Hepatic stellate cell (primary cell): ENCODE measurements at regions not wholly inside any gene's neighbourhood (a gene's known extent, or its start where the extent isn't known, plus 50 kb on each side); places are given as distances from the start of the nearest gene placed in this dataset.

Experiments
- DNase-seq: peaks from one replicate; pipeline ENCODE4 v3.0.0; 2011; ENCODE audit warnings: low spot score

DNA sequence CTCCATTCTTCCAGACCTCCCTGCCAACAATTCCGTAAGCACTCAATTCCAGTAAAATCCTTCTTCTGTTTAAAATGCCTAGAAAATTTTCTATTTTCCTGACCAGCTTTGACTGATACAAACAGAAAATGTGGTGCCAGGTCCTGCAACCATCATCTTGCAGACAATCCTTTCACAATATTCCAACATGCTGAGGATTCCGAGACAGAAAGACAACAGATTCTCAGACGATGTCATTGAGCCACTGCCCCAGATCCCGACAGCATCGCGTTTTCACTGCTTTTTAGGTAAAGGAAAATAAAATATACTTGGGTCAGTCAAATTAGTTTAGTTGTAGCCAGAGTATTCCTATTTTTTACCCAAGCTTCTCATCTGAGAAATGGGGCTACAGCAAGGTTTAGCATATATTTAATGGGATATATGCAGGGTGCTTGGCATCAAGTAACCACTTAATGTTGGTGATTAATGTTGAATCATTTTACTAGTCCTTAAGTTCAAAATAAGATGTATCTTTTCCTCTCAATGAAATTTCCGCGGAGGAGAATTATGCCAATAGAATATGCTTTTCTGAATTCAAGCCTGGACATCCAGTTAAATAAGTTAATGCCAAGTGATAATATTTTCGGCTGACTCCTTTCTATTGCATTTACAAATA lies 866.6 kb downstream of the SLC4A3 start:
- no peak for DNase-seq

- no peak for DNase-seq
Observed at GRCh38 chr2:220496513-220496912, 869.1 kb downstream of the SLC4A3 start.

GRCh38 chr2:220499225-220499624 lies 871.8 kb downstream of the SLC4A3 start:
- peak; percentile 37 for DNase-seq

DNA sequence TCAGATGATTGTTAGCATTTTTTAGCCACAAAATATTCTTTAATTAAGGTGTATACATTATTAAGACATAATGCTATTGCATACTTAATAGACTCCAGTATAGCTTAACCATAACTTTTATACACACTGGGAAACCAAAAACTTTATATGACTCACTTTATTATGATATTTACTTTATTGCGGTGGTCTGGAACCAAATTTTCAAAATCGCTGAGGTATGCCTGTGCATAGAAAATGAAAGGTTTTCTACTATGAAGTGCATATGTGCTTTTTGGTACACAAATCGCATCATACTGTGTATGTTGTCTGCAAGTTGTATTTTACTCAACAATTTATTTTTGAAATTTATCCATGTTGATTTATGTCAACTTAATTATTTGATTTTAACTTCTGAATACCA lies 875.1 kb downstream of the SLC4A3 start:
- DNase-seq = no peak

DNA sequence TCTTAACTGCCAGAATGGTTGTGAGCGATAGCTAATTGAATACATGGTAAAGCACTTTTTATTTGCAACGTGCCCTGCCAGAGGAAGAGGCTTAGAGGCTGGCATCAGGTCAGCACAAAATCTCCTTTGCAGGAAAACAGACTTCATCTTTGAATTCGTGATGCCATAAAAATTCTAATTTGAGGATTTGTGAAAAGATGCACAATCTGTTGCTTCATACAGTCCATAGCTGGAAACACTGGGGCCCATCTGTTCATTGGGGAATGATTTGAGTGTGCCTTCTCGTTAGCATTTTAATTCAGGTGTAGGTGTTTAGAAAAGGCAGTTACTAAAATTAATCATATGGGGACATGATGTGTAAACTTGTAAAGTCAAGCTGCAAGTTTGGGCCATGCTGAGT lies 876.0 kb downstream of the SLC4A3 start:
- no peak for DNase-seq

DNA sequence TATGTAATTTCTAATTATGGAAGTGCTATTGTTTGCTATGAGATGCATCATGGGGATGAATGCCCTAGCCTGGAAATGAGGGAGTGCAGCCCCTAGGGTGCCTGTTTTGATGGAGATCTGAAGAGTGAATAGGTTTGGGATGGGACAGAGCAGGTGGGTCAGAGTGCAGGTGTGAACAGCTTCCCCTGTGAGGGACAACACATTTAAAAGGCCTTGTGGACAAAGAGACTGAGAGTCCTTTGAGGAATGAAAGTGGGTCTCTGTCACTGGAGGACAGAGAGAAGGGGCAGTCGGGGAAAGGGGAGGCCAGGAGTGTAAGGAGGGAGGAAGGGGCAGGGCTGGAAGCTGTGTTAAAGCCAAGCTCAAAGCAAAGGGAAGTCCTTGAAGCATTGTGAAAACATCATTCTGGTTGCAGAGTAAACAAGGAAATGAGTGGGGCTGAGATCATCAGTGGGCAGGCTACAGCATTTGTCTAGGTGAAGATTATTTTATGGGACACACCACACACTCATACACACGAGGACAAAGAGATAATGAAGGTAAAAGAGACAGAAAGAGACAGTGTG lies 877.6 kb downstream of the SLC4A3 start:
- DNase-seq = no peak

DNA sequence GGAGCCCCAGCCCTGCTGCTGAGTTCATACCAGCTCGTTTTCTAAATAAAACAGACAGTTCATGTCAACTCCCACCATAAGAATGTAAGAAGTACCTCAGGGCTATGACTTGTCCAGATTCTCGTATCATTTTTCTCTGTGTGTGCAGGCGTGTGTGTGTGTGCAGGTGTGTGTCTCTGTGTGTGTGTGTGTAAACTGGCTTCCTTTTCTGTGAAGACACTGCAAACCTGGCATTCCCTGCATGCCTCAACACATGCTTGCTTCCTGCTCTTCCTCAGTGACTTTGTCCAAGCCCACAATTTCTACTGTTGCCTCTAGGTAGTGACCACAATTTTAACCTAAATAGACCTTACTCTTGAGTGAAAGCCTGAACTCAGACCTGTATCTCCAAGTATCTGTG lies 879.0 kb downstream of the SLC4A3 start:
- no peak for DNase-seq

DNA sequence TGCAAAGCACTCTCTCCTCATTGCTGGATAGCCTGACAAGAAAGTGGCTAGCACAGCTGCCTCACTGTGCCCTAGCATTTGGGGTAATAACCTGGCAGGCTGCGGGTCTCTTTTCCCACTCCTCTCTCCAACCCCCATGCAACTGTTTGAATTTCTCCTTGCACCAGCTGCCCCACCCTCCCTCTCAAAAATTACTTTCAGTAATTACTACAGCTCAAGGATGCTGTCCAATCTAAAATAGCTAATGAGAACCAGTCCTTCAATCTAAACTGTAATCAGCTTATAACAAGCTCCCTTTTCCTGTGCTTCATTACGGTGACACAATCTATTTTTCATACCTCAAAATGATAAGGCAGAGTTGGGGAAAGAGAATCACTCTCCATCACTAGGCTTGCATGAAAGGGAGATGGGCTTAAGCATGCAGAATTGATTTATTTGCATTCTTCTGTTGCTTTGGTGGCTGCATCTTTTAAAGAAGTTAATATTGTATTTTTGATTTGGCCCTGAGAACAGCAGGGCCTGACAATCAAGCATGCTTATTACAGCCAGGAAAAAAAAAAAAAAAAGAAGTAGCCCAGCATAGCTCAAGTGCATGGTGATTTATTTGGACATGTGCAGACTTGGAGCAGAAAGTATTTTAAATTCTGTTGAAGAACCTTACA lies 881.8 kb downstream of the SLC4A3 start:
- DNase-seq = no peak

GRCh38 chr2:220509966-220510365 lies 882.5 kb downstream of the SLC4A3 start:
- no peak for DNase-seq

GRCh38 chr2:220510668-220511067 lies 883.2 kb downstream of the SLC4A3 start:
- no peak for DNase-seq

DNA sequence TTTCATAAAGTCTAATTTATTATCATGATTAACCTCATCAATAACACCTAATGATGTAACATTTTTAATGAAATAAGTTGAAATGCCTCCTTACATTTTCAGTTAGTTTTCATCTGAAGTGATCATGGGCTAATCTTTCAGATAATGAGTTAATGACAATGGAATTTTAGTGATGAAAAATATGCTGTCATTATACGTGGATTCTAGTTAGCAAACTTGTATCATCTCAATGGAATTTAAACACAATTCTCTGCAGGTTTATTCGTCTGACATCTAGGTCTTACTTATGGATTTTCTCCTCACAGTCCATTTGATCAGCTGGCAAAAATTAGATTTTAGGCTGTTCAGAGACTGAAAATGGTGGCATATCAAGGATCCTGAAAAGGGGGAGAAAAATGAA lies 885.0 kb downstream of the SLC4A3 start:
- DNase-seq = no peak

DNA sequence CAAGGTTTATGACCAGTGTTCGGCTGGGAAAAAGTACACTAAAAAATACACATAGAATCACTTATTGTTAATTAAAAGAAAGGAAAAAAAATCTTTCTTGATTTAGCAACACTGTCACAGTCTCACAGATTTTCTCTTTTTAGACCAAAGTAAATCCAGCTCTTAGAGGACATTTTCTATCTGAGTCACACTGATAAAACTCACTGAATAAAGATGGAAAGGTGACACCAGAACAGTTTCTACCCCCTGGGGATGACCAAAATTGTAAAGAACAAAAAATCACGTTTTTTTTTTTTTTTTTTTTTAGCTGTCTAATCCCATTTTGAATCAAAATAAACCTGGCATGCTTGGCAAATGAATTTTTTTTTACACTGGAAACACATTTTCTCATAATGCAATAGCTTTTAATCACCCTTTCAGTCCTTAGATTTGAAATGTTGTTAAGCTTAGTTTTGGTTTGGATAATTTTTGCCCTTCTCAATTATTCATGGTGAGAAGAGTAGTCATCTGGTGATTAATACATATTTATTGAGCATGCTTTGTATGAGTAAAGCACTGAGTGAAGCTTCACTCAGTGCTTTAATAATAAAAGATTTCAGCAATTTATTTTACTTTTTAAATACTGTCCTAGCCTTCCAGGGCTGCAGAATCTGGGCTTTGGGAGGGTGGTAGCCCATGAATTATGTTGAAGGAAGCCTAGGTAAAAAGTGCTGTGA lies 886.3 kb downstream of the SLC4A3 start:
- DNase-seq = no peak

GRCh38 chr2:220521551-220521950 lies 894.1 kb downstream of the SLC4A3 start:
- DNase-seq = no peak

- DNase-seq = peak; percentile 8
Observed at GRCh38 chr2:220528180-220528675, 900.8 kb downstream of the SLC4A3 start.

DNA sequence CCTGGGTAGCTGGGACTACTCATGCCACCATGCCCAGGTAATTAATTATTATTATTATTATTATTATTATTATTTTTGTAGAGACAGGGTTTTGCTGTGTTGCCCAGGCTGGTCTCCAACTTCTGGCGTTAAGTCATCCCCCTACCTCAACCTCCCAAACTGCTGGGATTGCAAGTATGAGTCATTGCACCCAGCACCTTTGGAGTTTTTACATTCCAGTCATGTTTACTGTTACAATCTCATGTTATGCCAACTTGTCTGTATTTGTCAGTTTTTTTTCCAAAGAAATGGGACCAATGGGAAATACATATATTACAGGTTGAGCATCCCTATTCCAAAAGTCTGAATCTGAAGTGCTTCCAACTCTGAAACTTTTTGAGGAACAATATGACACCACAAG lies 903.8 kb downstream of the SLC4A3 start:
- DNase-seq = no peak

- peak; percentile 35 for DNase-seq
Observed at GRCh38 chr2:220533485-220533884, 906.1 kb downstream of the SLC4A3 start.

- no peak for DNase-seq
Observed at GRCh38 chr2:220539481-220539880, 912.1 kb downstream of the SLC4A3 start.

DNA sequence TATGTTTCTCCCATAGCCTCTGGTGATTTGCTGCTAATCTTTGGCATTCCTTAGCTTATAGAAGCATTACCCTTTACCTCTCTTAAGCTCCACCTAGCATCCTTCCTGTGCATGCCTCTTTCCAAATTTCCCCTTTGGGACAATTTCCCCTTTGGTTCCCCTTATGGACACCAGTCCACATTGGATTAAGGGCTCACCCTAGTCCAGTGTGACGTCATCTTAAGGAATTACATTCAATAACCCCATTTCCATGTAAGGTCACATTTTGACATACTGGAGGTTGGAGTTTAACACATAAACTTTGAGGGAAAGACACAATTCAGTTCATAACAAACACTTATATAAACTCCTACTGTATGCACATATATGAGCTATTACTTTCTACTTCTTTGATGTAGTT lies 916.6 kb downstream of the SLC4A3 start:
- no peak for DNase-seq

DNA sequence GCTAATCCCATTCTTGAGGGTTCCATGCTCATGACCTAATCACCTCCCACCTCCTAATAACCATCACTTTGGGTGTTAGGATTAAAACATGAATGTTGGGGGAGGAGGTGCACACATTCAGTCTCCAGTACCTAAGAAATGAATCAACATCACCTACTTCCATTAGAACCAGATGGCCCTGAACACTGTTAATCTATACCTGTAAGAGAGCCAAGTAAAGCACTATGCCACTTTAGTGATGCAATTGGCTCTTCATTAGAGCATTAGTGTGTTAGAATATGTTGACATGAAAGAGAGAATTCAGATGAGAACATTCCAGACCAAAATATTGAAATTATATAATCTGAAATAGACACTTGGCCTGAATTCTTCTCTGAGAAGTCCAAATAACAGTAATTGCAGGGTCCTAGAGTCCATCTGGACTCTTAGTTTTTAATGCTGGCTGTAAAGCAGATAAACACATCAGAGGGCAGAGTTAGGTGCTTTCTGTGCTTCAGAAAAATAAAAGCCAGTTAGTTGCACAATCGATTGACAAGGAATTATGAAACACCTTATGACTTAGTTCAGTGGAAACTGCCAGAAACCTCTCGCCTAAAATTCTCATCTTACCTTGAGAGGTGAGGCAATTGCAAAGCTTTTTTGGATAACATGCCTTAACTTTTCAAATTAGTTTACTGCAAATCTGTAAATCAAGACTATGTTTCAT lies 923.7 kb downstream of the SLC4A3 start:
- DNase-seq = no peak

DNA sequence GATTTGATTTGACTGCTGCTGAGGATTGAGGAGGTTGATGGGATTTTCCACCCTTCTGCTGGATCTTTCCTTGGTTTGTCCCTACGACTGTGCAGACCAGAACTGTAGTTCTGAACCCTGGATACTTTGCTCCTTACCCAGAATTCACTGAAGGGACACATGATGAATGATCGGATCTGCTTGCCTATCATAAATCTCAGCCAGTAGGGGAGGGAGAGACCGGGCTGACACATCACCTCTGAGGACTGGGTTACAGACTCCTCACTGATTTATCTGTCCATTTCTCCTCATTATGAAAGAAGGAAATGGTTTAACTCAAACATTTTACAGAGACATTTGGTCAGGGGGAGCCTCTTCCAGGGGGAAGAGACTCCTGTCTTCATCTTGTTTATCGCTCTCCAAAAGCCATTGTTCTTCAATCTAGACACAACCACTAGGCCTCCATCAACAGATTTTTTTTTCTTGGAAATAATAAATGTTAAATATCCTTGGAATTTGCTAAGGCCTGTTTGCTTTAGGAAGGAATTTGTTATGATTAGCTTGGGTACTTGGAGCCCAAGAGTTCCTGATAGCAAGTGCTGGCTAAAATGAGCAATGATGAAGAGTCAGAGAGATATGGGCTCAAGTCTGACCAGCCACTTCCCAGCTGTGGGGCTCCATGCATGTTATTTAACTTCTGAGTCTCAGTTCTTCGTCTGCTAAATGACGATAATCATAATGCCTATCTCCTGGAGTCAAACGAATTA lies 925.5 kb downstream of the SLC4A3 start:
- peak; percentile 47 for DNase-seq

DNA sequence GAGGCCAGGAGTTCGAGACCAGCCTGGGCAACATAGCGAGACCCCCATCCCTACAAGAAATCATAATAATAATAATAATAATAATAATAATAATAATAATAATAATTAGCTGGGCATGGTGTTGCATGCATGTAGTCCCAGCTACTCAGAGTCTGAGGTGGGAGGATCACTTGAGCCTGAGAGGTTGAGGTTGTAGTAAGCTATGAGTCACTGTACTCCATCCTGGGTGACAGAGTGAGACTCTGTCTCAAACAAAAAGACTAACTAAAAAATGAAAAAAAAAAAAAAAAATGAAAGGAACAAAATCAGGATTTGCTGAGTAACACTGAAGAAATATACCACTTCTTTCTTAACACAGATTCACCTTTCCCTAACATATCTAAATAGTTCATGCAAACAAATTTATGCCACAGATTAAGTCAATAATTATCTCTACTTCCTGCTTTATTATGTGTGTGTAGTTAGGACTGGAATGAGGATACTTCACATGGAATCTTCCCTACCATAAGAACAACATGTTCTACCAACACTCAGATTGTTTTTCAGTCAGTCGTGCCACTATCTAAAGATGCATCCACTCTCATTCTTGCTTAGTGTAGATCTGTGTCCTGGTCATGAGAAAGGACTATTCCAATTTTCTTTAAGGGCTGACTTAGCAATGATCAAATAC lies 928.7 kb downstream of the SLC4A3 start:
- no peak for DNase-seq
